Mucosa of rectum (tissue), 2 donors: ENCODE measurements at regions not wholly inside any gene's neighbourhood (a gene's known extent, or its start where the extent isn't known, plus 50 kb on each side); places are given as distances from the start of the nearest gene placed in this dataset.
"Not testable (repeated sequence)": the region's sequence is repeated elsewhere in the genome, so short reads cannot be mapped to it uniquely, and the experiment has no call there.

ENCODE experiments used
- H3K27ac ChIP-seq, 2 donors: one replicate each; pipeline ENCODE4 v1.7.0; 2013; ENCODE audit warnings: inconsistent platforms in 2 of 2, low read depth in 2 of 2, low read length in 2 of 2
- H3K27me3 ChIP-seq, 2 donors: one replicate each; pipeline ENCODE4 v1.7.0; 2013; ENCODE audit warnings: low read length in 2 of 2; ENCODE audit not compliant: control insufficient read depth in 2 of 2, insufficient read depth in 2 of 2
- H3K36me3 ChIP-seq, 2 donors: one replicate each; pipeline ENCODE4 v1.7.0; 2013; ENCODE audit warnings: low read length in 2 of 2; ENCODE audit not compliant: control insufficient read depth in 2 of 2, insufficient read depth in 2 of 2
- H3K4me1 ChIP-seq, 2 donors: one replicate each; pipeline ENCODE4 v1.7.0; 2013; ENCODE audit warnings: low read length in 2 of 2, mild to moderate bottlenecking in 1 of 2; ENCODE audit not compliant: control insufficient read depth in 2 of 2, insufficient read depth in 2 of 2
- H3K4me3 ChIP-seq, 2 donors: one replicate each; pipeline ENCODE4 v1.7.0; 2013; ENCODE audit warnings: low read length in 2 of 2
- H3K9ac ChIP-seq, 2 donors: one replicate each; pipeline ENCODE4 v1.7.0; 2013; ENCODE audit warnings: low read length in 2 of 2, low read depth in 1 of 2, mild to moderate bottlenecking in 1 of 2
- H3K9me3 ChIP-seq, 2 donors: one replicate each; pipeline ENCODE4 v1.7.0; 2013; ENCODE audit warnings: low read length in 2 of 2; ENCODE audit not compliant: control insufficient read depth in 2 of 2
- donor health status: healthy.
- donor health status: Normal muscosa, but diverticular disease.

DNA sequence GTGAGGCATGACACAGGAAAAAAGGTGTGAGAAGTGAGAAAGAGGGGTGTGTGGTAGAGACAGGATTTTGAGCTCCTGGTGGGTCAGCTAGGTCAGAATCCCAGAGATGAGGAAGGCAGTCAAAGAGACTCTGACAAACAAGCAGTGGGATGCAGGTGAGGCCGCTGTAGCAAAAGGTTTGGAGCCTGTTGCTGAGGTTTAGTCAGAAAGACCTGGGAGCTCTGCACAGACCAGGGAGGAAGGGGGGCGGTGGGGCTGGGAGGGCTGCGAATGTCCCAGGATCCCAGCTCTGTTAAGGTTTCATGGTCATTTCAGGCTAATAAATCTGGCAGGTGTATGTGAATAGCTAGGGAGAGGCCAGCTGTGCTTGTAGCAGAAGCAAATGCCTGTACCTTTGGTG, 373.9 kb upstream of the SYNCRIP start:
- no peaks in the 10 kb centered on the region for H3K36me3 ChIP-seq
- no peaks in the 10 kb centered on the region for H3K9me3 ChIP-seq
- H3K4me3 ChIP-seq, result no peak overlapping the region
- H3K9ac ChIP-seq, result no peak overlapping the region
- H3K27me3 ChIP-seq, result no peaks in the 10 kb centered on the region
- H3K27ac ChIP-seq, result no peak overlapping the region
- H3K4me1 ChIP-seq, result no peaks in the 10 kb centered on the region

DNA sequence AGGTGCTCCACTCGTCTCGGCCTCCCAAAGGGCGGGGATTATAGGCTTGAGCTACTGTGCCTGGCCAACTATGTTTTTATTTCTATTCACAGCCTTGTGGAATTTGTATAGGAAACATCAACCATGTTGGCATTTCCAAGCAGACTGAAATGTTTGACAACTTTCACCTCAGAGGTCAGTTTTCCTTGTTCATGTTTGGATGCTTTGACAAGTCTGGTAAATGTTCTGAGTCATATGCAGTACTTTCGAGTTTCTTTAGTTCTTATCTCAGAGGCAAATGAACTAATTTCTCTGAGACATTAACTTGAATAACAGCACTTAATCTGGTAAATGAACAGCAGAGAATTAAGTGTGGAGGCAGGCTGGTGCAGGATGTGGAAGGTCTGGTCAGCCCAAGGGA, 373.4 kb upstream of the SYNCRIP start:
- Histone ChIP-seq H3K4me1 (no peaks in the 10 kb centered on the region), H3K9me3 (no peaks in the 10 kb centered on the region), H3K4me3 (no peak overlapping the region), H3K36me3 (no peaks in the 10 kb centered on the region), H3K27me3 (no peaks in the 10 kb centered on the region), H3K27ac (no peak overlapping the region), H3K9ac (no peak overlapping the region)

DNA sequence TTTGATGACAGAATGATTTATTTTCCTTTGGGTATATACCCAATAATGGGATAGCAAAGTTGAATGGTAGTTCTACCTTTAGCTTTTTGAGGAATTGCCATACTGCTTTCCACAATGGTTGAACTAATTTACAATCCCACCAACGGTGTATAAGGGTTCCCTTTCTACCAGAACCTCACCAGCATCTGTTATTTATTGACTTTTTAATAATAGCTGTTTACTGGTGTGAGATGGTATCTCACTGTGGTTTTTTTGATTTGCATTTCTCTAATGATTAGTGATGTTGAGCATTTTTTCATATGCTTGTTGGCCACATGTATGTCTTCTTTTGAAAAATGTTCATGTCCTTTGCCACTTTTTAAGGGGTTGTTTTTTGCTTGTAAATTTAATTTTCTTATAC, 370.3 kb upstream of the SYNCRIP start:
- not testable (repeated sequence) for H3K4me1 ChIP-seq, H3K27me3 ChIP-seq, H3K9me3 ChIP-seq, H3K36me3 ChIP-seq, H3K9ac ChIP-seq, H3K4me3 ChIP-seq, H3K27ac ChIP-seq

DNA sequence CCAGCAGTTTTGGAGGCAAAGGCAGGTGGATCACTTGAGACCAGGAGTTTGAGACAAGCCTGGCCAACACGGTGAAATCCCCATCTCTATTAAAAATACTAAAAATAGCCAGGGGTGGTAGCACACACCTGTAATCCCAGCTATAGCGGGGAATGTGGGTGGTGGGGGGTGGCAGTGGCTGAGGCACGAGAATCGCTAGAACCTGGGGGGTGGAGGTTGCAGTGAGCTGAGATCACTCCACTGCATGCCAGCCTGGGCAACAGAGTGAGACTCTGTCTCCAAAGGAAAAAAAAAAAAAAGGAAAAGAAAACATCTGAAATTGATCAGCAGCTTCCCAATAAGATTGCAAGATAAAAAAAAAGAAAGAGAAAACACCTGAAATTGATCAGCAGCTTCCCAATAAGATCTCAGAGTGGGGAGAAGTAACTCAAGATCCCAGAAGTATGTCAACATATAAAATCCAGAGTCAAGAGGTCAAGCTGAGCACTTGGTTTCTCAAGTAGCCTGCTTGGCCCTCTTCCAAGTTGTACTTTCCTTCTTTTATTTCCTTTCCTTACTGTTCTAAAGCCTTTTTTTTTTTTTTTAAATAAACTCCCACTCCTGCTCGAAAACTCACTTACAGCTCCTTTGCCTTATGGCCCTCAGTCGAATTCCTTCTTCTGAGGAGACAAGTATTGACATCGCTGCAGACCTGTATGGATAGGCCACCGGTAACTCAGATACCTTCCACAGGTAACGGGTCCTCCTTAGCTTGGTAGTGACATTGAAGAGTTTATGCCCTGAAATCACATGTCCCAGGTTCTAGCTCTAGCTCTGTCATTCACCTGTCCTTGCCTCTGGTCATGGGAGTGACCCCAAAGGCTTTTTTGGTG, 368.5 kb upstream of the SYNCRIP start:
- Histone ChIP-seq H3K4me3 (no peak overlapping the region), H3K9ac (no peak overlapping the region), H3K4me1 (no peaks in the 10 kb centered on the region), H3K27ac (no peak overlapping the region), H3K27me3 (no peaks in the 10 kb centered on the region), H3K9me3 (no peaks in the 10 kb centered on the region), H3K36me3 (no peaks in the 10 kb centered on the region)

DNA sequence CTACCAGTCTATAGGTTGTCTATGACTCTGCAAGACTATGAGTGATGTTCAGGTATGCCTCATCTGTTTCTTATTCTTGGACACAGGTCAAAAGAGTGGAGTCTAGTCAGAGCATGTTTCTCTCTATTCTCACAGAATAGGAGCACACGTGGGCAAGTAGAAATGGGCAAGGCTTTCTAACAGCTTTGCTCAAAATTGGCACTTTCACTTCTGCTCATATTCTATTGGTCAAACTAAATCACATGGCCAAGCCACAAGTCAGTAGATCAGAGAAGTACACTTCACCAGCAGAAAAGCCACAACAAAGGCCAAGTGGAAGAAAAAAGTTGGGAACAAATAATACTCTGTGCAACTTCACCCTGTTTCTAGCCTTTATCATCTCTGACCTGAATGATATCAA, 354.5 kb upstream of the SYNCRIP start:
- Histone ChIP-seq H3K4me1 (no peaks in the 10 kb centered on the region), H3K36me3 (no peaks in the 10 kb centered on the region), H3K27ac (no peak overlapping the region), H3K9ac (no peak overlapping the region), H3K27me3 (no peaks in the 10 kb centered on the region), H3K9me3 (peaks cover 0 to 2% of the 10 kb centered on the region in 2 donors), H3K4me3 (no peak overlapping the region)

DNA sequence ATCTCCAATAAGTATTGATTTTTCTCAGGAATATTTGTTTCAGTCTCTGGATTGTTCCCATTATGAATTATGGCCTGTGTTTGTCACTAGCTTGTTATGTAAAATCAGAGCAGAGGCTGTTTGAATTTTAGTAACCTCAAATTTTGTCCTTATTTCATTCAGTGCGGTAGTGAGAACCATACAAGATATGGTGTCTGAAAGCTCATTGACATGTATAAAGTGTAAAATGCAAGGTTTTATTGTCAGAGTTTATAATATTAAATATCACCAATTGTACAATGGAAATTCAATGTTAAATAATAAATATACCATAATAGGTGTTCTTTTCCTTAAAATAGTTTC, 353.3 kb upstream of the SYNCRIP start:
- Histone ChIP-seq H3K27ac (no peak overlapping the region), H3K9me3 (peaks cover 0 to 2% of the 10 kb centered on the region in 2 donors), H3K9ac (no peak overlapping the region), H3K27me3 (no peaks in the 10 kb centered on the region), H3K4me3 (no peak overlapping the region), H3K4me1 (no peaks in the 10 kb centered on the region), H3K36me3 (no peaks in the 10 kb centered on the region)

DNA sequence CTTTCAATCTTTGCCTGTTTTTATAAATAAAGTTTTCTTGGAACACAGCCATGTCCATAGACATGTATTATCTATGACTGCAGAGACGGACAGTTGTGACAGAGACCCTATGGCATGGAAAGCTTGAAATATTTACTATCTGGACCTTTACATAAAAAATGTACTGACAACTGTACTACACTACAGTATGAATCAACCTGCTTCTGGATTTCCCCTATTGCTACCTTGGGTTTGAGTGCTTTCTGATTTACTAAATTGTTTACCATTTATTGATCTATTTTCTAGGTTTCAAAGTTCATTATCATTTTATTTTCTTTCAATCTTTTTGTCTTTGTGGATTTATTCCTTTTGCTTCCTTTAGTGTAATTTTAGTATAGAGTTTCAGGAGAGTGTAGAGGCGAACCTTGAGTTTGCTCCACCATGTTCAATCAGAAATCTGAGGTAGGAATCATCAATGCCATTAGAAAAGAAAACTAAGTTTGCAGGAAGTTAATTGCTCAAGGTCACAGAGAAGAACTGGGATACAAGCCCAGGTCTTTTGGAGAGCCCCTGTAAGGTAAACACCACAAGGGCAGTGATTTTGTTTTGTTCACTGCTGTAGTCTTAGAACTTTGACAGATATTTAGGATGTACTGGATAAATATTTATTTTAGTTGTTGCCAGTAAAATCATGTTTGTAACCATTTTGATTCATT, 352.8 kb upstream of the SYNCRIP start:
- Histone ChIP-seq H3K27me3 (no peaks in the 10 kb centered on the region), H3K4me3 (no peak overlapping the region), H3K4me1 (no peaks in the 10 kb centered on the region), H3K27ac (no peak overlapping the region), H3K9ac (no peak overlapping the region), H3K36me3 (no peaks in the 10 kb centered on the region), H3K9me3 (peaks cover 0 to 2% of the 10 kb centered on the region in 2 donors)

DNA sequence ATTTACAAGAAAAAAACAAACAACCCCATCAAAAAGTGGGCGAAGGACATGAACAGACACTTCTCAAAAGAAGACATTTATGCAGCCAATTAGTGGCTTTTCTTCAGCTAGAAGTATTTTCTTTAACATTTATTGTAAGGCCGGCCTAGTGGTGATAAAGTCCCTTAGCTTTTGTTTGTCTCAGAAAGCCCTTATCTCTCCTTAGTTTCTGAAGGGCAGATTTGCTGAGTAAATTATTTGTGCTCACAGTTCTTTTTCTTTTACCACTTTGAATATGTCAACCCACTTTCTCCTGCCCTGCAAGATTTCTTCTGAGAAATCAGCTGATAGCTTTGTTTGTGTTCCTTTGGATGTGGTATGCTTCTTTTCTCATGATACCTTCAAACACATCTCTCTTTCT, 344.0 kb upstream of the SYNCRIP start:
- Histone ChIP-seq H3K36me3 (no peaks in the 10 kb centered on the region), H3K4me3 (no peak overlapping the region), H3K27me3 (no peaks in the 10 kb centered on the region), H3K9me3 (peaks cover 0 to 4% of the 10 kb centered on the region in 2 donors), H3K4me1 (no peaks in the 10 kb centered on the region), H3K9ac (no peak overlapping the region), H3K27ac (no peak overlapping the region)

DNA sequence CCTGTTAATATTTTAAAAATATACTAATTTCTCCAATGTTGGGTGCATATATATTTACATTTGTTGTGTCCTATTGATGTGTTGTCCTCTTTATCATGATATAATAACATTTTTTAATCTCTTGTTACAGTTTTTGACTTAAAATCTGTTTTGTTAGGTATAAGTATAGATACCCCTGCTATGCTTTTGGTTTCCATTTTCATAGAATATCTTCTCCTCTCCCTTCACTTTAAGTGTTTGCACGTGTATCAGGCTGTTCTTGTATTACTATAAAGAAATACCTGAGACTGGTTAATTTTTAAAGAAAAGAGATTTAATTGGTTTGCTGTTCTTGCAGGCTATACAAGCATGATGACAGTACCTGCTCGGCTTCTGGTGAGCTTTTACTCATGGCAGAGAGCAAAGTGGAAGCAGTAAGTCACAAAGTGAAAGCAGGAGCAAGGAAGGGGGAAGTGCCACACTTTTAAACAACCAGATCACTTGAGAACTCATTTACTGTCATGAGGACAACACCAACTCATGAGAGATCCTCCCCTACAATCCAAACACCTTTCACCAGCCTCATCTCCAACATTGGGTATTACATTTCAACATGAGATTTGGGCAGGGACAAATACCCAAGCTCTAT, 340.5 kb upstream of the SYNCRIP start:
- Histone ChIP-seq H3K9ac (no peak overlapping the region), H3K9me3 (peaks cover 0 to 4% of the 10 kb centered on the region in 2 donors), H3K4me1 (no peaks in the 10 kb centered on the region), H3K4me3 (no peak overlapping the region), H3K27ac (no peak overlapping the region), H3K36me3 (no peaks in the 10 kb centered on the region), H3K27me3 (no peaks in the 10 kb centered on the region)

DNA sequence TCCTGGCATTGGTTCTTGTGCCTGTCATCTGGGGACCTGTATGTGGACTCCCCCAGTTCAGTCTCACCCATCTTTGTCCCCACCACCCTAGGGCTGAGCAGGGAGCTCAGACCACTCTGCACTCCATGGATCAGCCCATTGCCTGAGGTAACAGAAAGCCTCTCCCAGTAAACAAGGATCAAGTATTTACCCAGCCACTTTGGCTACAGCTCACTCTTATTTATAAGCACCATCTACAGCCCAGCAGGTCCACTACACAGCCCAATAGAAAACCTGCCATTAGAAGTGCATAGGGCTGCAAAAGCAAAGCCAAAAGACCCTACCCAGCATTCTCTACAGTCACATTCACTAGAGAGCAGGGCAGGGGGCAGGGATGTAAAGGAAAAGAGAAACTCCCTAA, 335.0 kb upstream of the SYNCRIP start:
- H3K4me3 ChIP-seq, result no peak overlapping the region
- no peak overlapping the region for H3K9ac ChIP-seq
- H3K27me3 ChIP-seq, result no peaks in the 10 kb centered on the region
- H3K36me3 ChIP-seq, result no peaks in the 10 kb centered on the region
- no peaks in the 10 kb centered on the region for H3K4me1 ChIP-seq
- H3K9me3 ChIP-seq, result no peaks in the 10 kb centered on the region
- H3K27ac ChIP-seq, result no peak overlapping the region
